ENCODE measurements at regions not wholly inside any gene's neighbourhood (a gene's known extent, or its start where the extent isn't known, plus 50 kb on each side); places are given as distances from the start of the nearest gene placed in this dataset.

GRCh38 chr15:47824147-47824546 lies 106.8 kb downstream of the SEMA6D start:
- no peak for DNase-seq
- WGBS, 3 donors: 63 to 78% (median 67%) methylated on average over 4 of the region's 4 CpGs
- no peaks in the 10 kb centered on the region for H3K27me3 ChIP-seq
- H3K9me3 ChIP-seq: no peaks in the 10 kb centered on the region
- no peaks in the 10 kb centered on the region for H3K36me3 ChIP-seq
- peaks cover 10% of the 10 kb centered on the region for H3K4me1 ChIP-seq (ENCODE audit: insufficient read depth)
- no peak overlapping the region for H3K27ac ChIP-seq
- TF ChIP-seq, protein P1, sequence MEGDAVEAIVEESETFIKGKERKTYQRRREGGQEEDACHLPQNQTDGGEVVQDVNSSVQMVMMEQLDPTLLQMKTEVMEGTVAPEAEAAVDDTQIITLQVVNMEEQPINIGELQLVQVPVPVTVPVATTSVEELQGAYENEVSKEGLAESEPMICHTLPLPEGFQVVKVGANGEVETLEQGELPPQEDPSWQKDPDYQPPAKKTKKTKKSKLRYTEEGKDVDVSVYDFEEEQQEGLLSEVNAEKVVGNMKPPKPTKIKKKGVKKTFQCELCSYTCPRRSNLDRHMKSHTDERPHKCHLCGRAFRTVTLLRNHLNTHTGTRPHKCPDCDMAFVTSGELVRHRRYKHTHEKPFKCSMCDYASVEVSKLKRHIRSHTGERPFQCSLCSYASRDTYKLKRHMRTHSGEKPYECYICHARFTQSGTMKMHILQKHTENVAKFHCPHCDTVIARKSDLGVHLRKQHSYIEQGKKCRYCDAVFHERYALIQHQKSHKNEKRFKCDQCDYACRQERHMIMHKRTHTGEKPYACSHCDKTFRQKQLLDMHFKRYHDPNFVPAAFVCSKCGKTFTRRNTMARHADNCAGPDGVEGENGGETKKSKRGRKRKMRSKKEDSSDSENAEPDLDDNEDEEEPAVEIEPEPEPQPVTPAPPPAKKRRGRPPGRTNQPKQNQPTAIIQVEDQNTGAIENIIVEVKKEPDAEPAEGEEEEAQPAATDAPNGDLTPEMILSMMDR (IDR thresholded peaks at IDR 0.05): no peak
- intact Hi-C loops (cut with DNase I): no loop called here
- H3K4me3 ChIP-seq: no peak overlapping the region

- WGBS, 3 donors: 69 to 85% (median 75%) methylated on average over 1 of the region's 1 CpG
Observed at GRCh38 chr15:47829667-47830066, 112.4 kb downstream of the SEMA6D start.

GRCh38 chr15:47834093-47834492 lies 116.8 kb downstream of the SEMA6D start:
- TF ChIP-seq, protein P1 (IDR thresholded peaks at IDR 0.05): no peak
- TF ChIP-seq POLR2A (IDR thresholded peaks at IDR 0.05) (no peak), EP300 (IDR thresholded peaks at IDR 0.05) (no peak)
- no peaks in the 10 kb centered on the region for H3K27me3 ChIP-seq
- H3K36me3 ChIP-seq: no peaks in the 10 kb centered on the region
- intact Hi-C loops (cut with DNase I): no loop called here
- no peak overlapping the region for H3K27ac ChIP-seq
- 57 to 73% (median 66%) methylated on average over 1 of the region's 1 CpG for WGBS, 3 donors
- no peaks in the 10 kb centered on the region for H3K4me1 ChIP-seq (ENCODE audit: insufficient read depth)
- no peak for DNase-seq
- no peaks in the 10 kb centered on the region for H3K9me3 ChIP-seq
- no peak overlapping the region for H3K4me3 ChIP-seq

More at GRCh38 chr15:47829667-47830066, 112.4 kb downstream of the SEMA6D start:
- H3K27ac ChIP-seq: no peak overlapping the region
- intact Hi-C loops (cut with DNase I): no loop called here
- no peaks in the 10 kb centered on the region for H3K4me1 ChIP-seq (ENCODE audit: insufficient read depth)
- no peak overlapping the region for H3K4me3 ChIP-seq
- no peak for TF ChIP-seq EP300 (IDR thresholded peaks at IDR 0.05)
- TF ChIP-seq, protein P1 (IDR thresholded peaks at IDR 0.05): no peak
- TF ChIP-seq POLR2A (IDR thresholded peaks at IDR 0.05): no peak
- no peaks in the 10 kb centered on the region for H3K36me3 ChIP-seq
- H3K9me3 ChIP-seq: no peaks in the 10 kb centered on the region
- DNase-seq: no peak
- no peaks in the 10 kb centered on the region for H3K27me3 ChIP-seq

- no peaks in the 10 kb centered on the region for H3K36me3 ChIP-seq
- no peak for TF ChIP-seq EP300 (IDR thresholded peaks at IDR 0.05)
- TF ChIP-seq, protein P1 (IDR thresholded peaks at IDR 0.05): no peak
- no peak for TF ChIP-seq POLR2A (IDR thresholded peaks at IDR 0.05)
- H3K4me1 ChIP-seq (ENCODE audit: insufficient read depth): no peaks in the 10 kb centered on the region
- no peaks in the 10 kb centered on the region for H3K27me3 ChIP-seq
- DNase-seq: no peak
- no peak overlapping the region for H3K27ac ChIP-seq
- H3K9me3 ChIP-seq: no peaks in the 10 kb centered on the region
- WGBS, 3 donors: 74 to 83% (median 80%) methylated on average over 6 of the region's 6 CpGs
- no peak overlapping the region for H3K4me3 ChIP-seq
- intact Hi-C loops (cut with DNase I): loop anchor here in 1 of 4 donors (5.0 kb wide), 1 partner anchor 637 kb away; no protein-coding TSS in a partner anchor
Observed at GRCh38 chr15:47839233-47839825, 122.0 kb downstream of the SEMA6D start.

Data from ovary (tissue), 7 donors.